HCT116 (cell line): ENCODE measurements at regions not wholly inside any gene's neighbourhood (a gene's known extent, or its start where the extent isn't known, plus 50 kb on each side); places are given as distances from the start of the nearest gene placed in this dataset.

Experiments
- ATAC-seq: fragments of 200-7000 bp; cut with Tn5 transposase; 2 replicates; pipeline ENCODE4 v1.9.1; 2020; ENCODE audit warnings: mild to moderate bottlenecking, moderate library complexity
- BruUV-seq: library from RNA; stranded (reverse); fragments of 400-500 nt; replicated peaks from 2 replicates; lab custom pipeline; 2021; lab: Mats Ljungman, UMichigan
- CTCF ChIA-PET: fragments of 300-600 bp; sonication (Branson Sonifier 250); formaldehyde crosslinking; loops from one replicate; lab custom pipeline; 2021; ENCODE audit warnings: antibody characterized with exemption; lab: Charles Lee
- POLR2A ChIA-PET: fragments of 300-600, 350-600 bp; sonication (Branson Sonifier 250); formaldehyde crosslinking; loops from one replicate; lab custom pipeline; 2021; ENCODE audit warnings: antibody characterized with exemption; lab: Charles Lee
- RAD21 ChIA-PET, 2 experiments: fragments of 300-600 bp; sonication (Branson Sonifier 250); formaldehyde crosslinking; loops; one replicate each; lab custom pipeline; 2023; ENCODE audit warnings: low total read pairs in 2 of 2; ENCODE audit not compliant: uncharacterized antibody in 2 of 2, unreplicated experiment in 2 of 2, low non-redundant PET in 1 of 2; lab: Charles Lee
- DNase-seq: peaks from one replicate; pipeline ENCODE4 v3.0.0-alpha.2; 2010; ENCODE audit warnings: low read depth, low spot score
- H2AFZ ChIP-seq: fragments of 200-600 bp; shearing (Covaris generic), sonication (generic); 2 replicates; pipeline ENCODE4 v1.6.1; 2017; ENCODE audit warnings: low read depth, mixed run types, mixed read lengths, antibody characterized with exemption, low read length; ENCODE audit not compliant: poor library complexity, severe bottlenecking
- H3K27ac ChIP-seq: 2 replicates; pipeline ENCODE4 v1.5.1; 2012; ENCODE audit warnings: low read depth, low read length
- H3K27me3 ChIP-seq: fragments of 200-600 bp; sonication (generic); 2 replicates; pipeline ENCODE4 v1.6.1; 2016; ENCODE audit warnings: mixed run types, low read length, mixed read lengths; ENCODE audit not compliant: insufficient read depth
- H3K36me3 ChIP-seq, 2 experiments: fragments of 200-500 bp in 1 of 2; fragments of 200-600 bp in 1 of 2; sonication (Bioruptor generic) in 1 of 2; sonication (generic) in 1 of 2; 2 replicates each; pipeline versions ENCODE4 v1.5.1 to v1.6.1; 2014 to 2016; ENCODE audit warnings: low read length in 2 of 2, inconsistent platforms in 1 of 2, mixed read lengths in 1 of 2, mixed run types in 1 of 2; ENCODE audit not compliant: insufficient read depth in 2 of 2, control insufficient read depth in 1 of 2
- H3K4me1 ChIP-seq, 2 experiments: fragments of 200-600 bp in 1 of 2; sonication (generic) in 1 of 2; 2 replicates each; pipeline versions ENCODE4 v1.5.1 to v1.6.1; 2012 to 2017; ENCODE audit warnings: low read length in 2 of 2, inconsistent platforms in 1 of 2, mild to moderate bottlenecking in 1 of 2, mixed read lengths in 1 of 2, mixed run types in 1 of 2, moderate library complexity in 1 of 2; ENCODE audit not compliant: insufficient read depth in 2 of 2, control insufficient read depth in 1 of 2
- H3K4me2 ChIP-seq: fragments of 200-600 bp; sonication (generic); 2 replicates; pipeline ENCODE4 v1.6.1; 2017; ENCODE audit warnings: mixed run types, low read length, mixed read lengths
- H3K4me3 ChIP-seq, 2 experiments: fragments of 200-600 bp in 1 of 2; sonication (generic) in 1 of 2; replicated peaks in 1 of 2; 2 replicates each; pipeline ENCODE4 v1.5.1; 2011 to 2016; ENCODE audit warnings: low read length in 2 of 2, control low read depth in 1 of 2, low read depth in 1 of 2, mild to moderate bottlenecking in 1 of 2, mixed read lengths in 1 of 2, mixed run types in 1 of 2
- H3K79me2 ChIP-seq: fragments of 200-600 bp; sonication (generic); 2 replicates; pipeline ENCODE4 v1.6.1; 2017; ENCODE audit warnings: mild to moderate bottlenecking, mixed run types, low read length, moderate library complexity, mixed read lengths; ENCODE audit not compliant: insufficient read depth
- H3K9ac ChIP-seq: fragments of 200-600 bp; sonication (generic); 2 replicates; pipeline ENCODE4 v1.6.1; 2016; ENCODE audit warnings: low read length, mixed read lengths
- H3K9me2 ChIP-seq: fragments of 200-600 bp; sonication (generic), shearing (Covaris generic); 2 replicates; pipeline ENCODE4 v1.6.1; 2017; ENCODE audit warnings: mixed run types, mild to moderate bottlenecking, moderate library complexity; ENCODE audit not compliant: insufficient read depth
- H3K9me3 ChIP-seq, 2 experiments: fragments of 200-500 bp in 1 of 2; fragments of 200-600 bp in 1 of 2; sonication (Bioruptor generic) in 1 of 2; sonication (generic) in 1 of 2; 2 replicates each; pipeline ENCODE4 v1.6.1; 2014 to 2017; ENCODE audit warnings: low read length in 2 of 2, mixed read lengths in 2 of 2, inconsistent platforms in 1 of 2, low read depth in 1 of 2, mild to moderate bottlenecking in 1 of 2, mixed run types in 1 of 2, moderate library complexity in 1 of 2; ENCODE audit not compliant: control insufficient read depth in 1 of 2, insufficient read depth in 1 of 2
- H4K20me1 ChIP-seq: fragments of 200-600 bp; sonication (generic), shearing (Covaris generic); 2 replicates; pipeline ENCODE4 v1.6.1; 2017; ENCODE audit warnings: mixed run types, mild to moderate bottlenecking, moderate library complexity; ENCODE audit not compliant: insufficient read depth
- ATF3 ChIP-seq: IDR thresholded peaks from 2 replicates; pipeline ENCODE4 v1.6.1; 2012
- EGR1 ChIP-seq: IDR thresholded peaks from 2 replicates; pipeline ENCODE4 v1.6.1; 2012; ENCODE audit warnings: low read depth
- MAX ChIP-seq: IDR thresholded peaks from 2 replicates; pipeline ENCODE4 v1.6.1; 2012
- REST ChIP-seq: IDR thresholded peaks from 2 replicates; pipeline ENCODE4 v1.6.1; 2012; ENCODE audit warnings: low read depth
- SP1 ChIP-seq: IDR thresholded peaks from 2 replicates; pipeline ENCODE4 v1.6.1; 2012; ENCODE audit warnings: low read depth
- ZNF274 ChIP-seq: fragments of 200-500 bp; sonication (Bioruptor generic); IDR thresholded peaks from 2 replicates; pipeline ENCODE4 v1.6.1; 2014; ENCODE audit warnings: mild to moderate bottlenecking, low read depth, low read length, inconsistent platforms
- intact Hi-C: fragments of 100-400 bp; cut with micrococcal nuclease; formaldehyde crosslinking; loops from 2 replicates; pipeline ENCODE4 v1.10.0; 2022

- CTCF ChIA-PET: no interaction called here
- H3K36me3 ChIP-seq: no peaks in the 10 kb centered on the region
These were observed 324.1 kb downstream of the FLRT2 start for GRCh38 chr14:85853996-85854526.

More at GRCh38 chr14:85853996-85854526, 324.1 kb downstream of the FLRT2 start:
- ATAC-seq: no peak
- BruUV-seq: no TSS peak
- Histone ChIP-seq H4K20me1 (no peaks in the 10 kb centered on the region), H3K4me1 (no peaks in the 10 kb centered on the region), H3K27ac (no peak overlapping the region), H3K79me2 (no peaks in the 10 kb centered on the region), H3K9ac (no peak overlapping the region), H3K9me2 (no peaks in the 10 kb centered on the region), H3K9me3 (peaks cover 14 to 28% of the 10 kb centered on the region in 2 experiments; a peak in 2 of 4 replicates), H3K4me2 (no peak overlapping the region), H2AFZ (no peak overlapping the region), H3K4me3 (no peak overlapping the region), H3K27me3 (no peaks in the 10 kb centered on the region)
- ChIA-PET RAD21 (no interaction called here), POLR2A (no interaction called here)
- DNase-seq: no peak
- intact Hi-C loops: no loop called here
- TF ChIP-seq EGR1 (no peak), SP1 (no peak), ATF3 (no peak), MAX (no peak), ZNF274 (no peak), REST (no peak)
